GM18508 (cell line): ENCODE measurements at regions not wholly inside any gene's neighbourhood (a gene's known extent, or its start where the extent isn't known, plus 50 kb on each side); places are given as distances from the start of the nearest gene placed in this dataset.

ENCODE experiments used
- ATAC-seq: cut with Tn5 transposase; IDR thresholded peaks from one replicate; pipeline ENCODE4 v1.9.1; 2021; ENCODE audit warnings: moderate number of reproducible peaks; ENCODE audit not compliant: insufficient read depth, unreplicated experiment

- no peak for ATAC-seq
These were observed 334.7 kb downstream of the ANKRD7 start for GRCh38 chr7:118559207-118559606.

- ATAC-seq = no peak
These were observed 338.8 kb downstream of the ANKRD7 start for GRCh38 chr7:118563311-118563710.

GRCh38 chr7:118572604-118573003 is 348.1 kb downstream of the ANKRD7 start:
- ATAC-seq = no peak

- no peak for ATAC-seq
These were observed 348.6 kb downstream of the ANKRD7 start for GRCh38 chr7:118573085-118573484.

GRCh38 chr7:118575393-118575948 is 351.0 kb downstream of the ANKRD7 start:
- ATAC-seq = no peak

- no peak for ATAC-seq
These were observed 356.4 kb downstream of the ANKRD7 start for GRCh38 chr7:118580743-118581382.

- ATAC-seq = no peak
These were observed 359.1 kb downstream of the ANKRD7 start for GRCh38 chr7:118583641-118584040.

GRCh38 chr7:118586248-118586647 is 361.7 kb downstream of the ANKRD7 start:
- no peak for ATAC-seq

GRCh38 chr7:118590107-118590506 is 365.6 kb downstream of the ANKRD7 start:
- peak; percentile 83 for ATAC-seq

- ATAC-seq = no peak
These were observed 377.6 kb downstream of the ANKRD7 start for GRCh38 chr7:118602090-118602489.

GRCh38 chr7:118606602-118607001 is 382.1 kb downstream of the ANKRD7 start:
- ATAC-seq = no peak

- no peak for ATAC-seq
These were observed 384.7 kb downstream of the ANKRD7 start for GRCh38 chr7:118609207-118609606.

GRCh38 chr7:118615681-118616080 is 391.2 kb downstream of the ANKRD7 start:
- ATAC-seq = no peak

GRCh38 chr7:118621810-118622360 is 397.4 kb downstream of the ANKRD7 start:
- ATAC-seq = no peak

GRCh38 chr7:118626739-118627138 is 402.2 kb downstream of the ANKRD7 start:
- no peak for ATAC-seq

- no peak for ATAC-seq
These were observed 403.0 kb downstream of the ANKRD7 start for GRCh38 chr7:118627467-118627866.

- ATAC-seq = no peak
These were observed 405.5 kb downstream of the ANKRD7 start for GRCh38 chr7:118629898-118630438.

GRCh38 chr7:118642396-118642795 is 417.9 kb downstream of the ANKRD7 start:
- no peak for ATAC-seq

- no peak for ATAC-seq
These were observed 419.8 kb downstream of the ANKRD7 start for GRCh38 chr7:118644346-118644745.

GRCh38 chr7:118648002-118648401 is 423.5 kb downstream of the ANKRD7 start:
- ATAC-seq = no peak

- ATAC-seq = peak; percentile 79
These were observed 433.0 kb downstream of the ANKRD7 start for GRCh38 chr7:118657391-118658005.
